Embryonic facial prominence (tissue), 1 donor: ENCODE measurements at regions not wholly inside any gene's neighbourhood (a gene's known extent, or its start where the extent isn't known, plus 50 kb on each side); places are given as distances from the start of the nearest gene placed in this dataset.
"Not testable (repeated sequence)": the region's sequence is repeated elsewhere in the genome, so short reads cannot be mapped to it uniquely, and the experiment has no call there.

Experiments
- DNase-seq: peaks from one replicate; pipeline ENCODE4 v3.0.0-alpha.2; 2016; ENCODE audit errors: extremely low spot score

GRCh38 chr2:14752295-14752694 lies 119.8 kb downstream of the LRATD1 start:
- no peak for DNase-seq

GRCh38 chr2:14756122-14756541 lies 123.6 kb downstream of the LRATD1 start:
- no peak for DNase-seq

DNA sequence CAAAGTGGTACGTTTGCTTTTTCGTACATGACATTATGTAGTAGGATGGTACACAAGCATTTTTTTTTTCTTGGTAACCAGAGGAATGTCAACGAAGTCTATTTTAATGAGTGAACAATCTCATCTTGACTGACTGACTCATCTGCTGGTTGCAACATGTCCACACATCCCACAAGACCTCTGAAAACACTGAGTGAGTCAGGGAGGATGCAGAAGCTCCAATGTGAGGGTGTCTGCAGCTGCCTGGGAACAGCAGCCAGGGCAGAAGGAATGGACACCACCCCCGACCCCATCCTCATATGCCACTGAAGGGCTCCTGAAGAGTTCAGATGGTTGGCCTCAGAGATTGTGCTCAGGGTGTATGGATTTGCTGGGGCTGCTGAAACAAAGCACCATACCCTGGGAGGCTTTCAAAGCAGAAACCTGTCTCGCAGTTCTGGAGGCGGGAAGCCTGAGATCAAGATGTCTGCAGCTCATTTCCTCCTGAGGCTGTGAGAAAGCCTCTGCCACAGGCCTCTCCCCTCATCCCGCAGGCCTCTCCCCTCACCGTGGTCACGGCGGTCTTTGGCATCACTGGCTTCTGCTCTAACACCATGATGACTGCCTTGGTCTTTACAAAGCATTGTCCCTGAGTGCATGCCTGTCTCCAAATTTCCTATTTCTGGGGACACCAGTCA lies 124.6 kb downstream of the LRATD1 start:
- no peak for DNase-seq

DNA sequence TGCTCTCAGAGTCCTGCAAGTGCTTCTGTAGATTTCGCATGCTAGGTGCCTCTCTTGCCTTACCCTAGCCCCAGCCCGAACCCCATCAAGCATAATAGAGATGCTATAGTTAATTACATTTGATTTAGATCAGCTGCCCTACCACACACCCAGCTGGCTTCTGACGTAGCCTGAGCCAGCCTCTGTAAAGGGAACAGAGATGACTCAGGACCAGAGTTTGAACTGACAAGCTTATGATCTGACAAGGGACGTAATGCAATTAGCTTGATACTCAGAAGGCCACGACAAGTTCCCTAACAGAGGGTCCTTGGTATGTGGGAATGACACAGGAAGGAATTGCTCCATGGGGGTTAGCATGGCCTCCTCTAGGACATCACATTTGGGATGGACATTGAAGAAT lies 126.6 kb downstream of the LRATD1 start:
- no peak for DNase-seq

DNA sequence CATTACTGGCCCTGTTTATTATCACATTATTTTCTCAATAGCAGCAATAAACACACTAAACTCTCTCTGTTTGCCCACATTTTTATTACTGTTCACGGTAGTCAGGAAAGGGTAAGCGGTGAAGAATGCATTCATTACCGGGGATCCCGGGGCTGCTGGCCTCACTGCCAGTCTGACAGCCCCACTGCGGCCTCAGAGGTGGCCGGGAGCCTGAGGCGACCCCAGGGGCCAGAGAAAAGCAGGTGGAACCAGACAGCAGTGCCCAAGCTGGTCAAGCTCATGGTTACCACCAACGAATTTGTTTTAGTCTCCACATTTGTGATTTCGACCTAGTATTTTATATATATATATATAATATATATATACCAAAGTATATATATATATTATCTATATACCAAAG lies 127.7 kb downstream of the LRATD1 start:
- DNase-seq = no peak

GRCh38 chr2:14761118-14761517 lies 128.6 kb downstream of the LRATD1 start:
- DNase-seq = no peak

DNA sequence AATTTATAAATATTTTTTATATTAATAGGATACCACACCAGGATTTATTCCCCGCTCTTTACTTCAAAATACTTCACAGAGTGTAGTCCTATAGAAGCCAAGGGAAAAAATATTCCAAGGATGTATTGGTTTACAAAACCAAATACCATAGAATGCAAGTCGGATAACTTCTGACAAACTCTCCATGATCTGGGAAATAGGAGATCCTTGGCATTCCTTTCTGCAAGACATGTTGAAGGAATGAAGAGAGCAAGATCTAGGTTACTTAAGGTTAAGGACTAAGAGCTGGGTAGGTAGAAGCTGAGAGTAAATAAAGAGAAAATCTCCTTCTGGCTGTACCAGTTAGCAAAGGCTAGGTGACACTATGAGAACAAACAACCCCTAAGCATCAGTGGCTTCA lies 141.2 kb downstream of the LRATD1 start:
- DNase-seq = no peak

GRCh38 chr2:14774436-14774968 lies 142.0 kb downstream of the LRATD1 start:
- DNase-seq = no peak

DNA sequence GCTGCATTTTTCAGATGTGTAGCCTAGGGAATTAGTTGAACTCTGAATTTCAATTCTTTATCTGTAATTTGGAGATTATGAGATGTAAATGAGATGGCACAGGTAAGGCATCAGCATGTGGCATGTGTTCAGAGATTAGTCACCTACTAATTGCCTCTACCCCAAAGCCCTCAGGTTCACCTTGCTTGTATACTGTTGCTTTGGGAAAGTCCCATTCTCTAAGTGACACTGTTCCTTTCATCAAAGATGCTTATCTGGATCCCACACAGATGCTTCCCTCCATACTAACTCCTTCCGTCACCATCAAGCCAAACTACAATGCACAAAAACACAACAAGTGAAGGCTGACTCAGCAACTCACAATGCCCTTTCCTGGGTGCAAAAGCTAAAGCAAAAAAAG lies 143.7 kb downstream of the LRATD1 start:
- no peak for DNase-seq

DNA sequence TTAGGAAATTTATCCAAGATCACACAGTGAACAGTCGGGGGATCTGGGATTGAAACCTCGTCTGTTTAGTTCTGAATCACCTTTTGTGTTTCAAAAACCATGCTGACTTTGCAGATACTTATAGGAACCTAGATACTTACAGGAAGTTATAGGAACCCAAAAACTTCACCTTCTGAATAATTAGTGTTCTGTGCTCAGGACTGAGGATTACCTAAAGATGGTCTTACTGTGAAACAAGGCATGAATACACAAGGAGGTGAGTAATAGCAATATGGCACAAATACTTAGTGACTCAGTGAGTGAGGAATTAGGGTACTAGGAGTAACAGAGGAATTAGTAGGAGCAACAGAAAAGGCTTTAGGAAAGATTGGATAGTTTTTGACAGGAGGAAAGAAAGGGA lies 145.5 kb downstream of the LRATD1 start:
- DNase-seq = no peak

DNA sequence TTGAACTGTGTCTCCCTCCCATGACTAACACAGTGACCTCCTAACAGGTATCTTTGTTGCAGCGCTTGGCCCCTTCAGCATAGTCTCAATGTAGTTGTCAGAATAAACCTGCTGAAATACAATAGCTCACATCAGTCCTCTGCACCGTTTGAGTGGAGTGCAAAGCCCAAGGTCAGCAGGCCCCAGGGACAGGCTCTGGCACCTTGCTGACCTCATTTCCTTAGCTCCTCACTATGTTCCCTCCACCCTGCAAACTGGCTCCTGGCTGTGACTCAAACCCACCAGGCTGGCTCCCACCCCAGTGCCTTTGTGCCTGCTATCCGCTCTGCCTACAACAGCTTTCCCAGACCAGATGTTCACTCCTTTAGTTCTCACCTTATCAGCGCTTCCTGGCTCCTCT lies 146.7 kb downstream of the LRATD1 start:
- DNase-seq = no peak

DNA sequence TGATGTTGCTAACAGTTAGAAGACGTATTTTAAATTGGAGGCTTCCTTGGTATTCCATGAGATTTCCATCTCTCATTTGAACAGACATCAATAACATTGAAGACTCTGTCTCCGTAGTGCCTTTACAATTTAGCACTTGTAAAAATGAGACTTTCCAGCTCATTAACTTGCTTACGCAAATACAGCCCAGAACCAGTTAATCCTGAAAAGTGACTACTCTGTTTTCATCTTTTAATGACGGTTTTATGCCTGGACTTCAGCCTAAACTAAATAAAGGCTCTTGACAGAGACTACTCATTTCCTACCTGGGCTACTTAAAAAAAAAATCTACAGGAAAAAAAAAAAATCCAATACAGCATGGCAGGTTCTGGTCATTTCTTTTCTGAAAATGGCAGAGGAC lies 148.6 kb downstream of the LRATD1 start:
- DNase-seq = no peak

- not testable (repeated sequence) for DNase-seq
Observed at GRCh38 chr2:14788814-14789213, 156.3 kb downstream of the LRATD1 start.

DNA sequence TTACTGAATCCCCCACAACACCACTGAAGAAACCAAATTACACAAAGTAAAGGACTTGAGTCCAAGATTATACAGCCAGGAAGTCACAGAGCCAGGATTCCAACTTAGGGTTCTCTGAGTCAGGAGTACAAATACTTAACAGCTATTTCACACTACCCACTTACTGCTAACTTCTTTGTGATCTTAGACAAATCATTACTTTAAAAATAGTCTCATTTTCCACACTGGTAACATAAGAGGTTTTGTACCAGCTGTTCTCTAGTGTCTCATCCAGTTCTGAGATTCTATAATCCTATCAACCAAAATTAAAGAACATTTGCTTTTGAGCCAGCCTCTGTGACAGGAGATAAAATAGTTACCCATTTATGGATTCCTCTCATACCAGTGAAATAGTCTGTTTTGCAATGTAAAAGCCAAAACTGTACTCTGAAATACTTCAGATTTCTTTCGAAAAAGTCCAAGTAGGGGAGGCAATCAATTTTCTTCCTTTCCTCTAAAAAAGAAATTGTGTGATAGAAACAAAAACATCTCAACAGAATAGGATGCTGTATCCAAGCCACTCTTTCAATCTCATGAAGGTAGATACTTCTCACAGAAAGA lies 157.6 kb downstream of the LRATD1 start:
- DNase-seq = no peak

DNA sequence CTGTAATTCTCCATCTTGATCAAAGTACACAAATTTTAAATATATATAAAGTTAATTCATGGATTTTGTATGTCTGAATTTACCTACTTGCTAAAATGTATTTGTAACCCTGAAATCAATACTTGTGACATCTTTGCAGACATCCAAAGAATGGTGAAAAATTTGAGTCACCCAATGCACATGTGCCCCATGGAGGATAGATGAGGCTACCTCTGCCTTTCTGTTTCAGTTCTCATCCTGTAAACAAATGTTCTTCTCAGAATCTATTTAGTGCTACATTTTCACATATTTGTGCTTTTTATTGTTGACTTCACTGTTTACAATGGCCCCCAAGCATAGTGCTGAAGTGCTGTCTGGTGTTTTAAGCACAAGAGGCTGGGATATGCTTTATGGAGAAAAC lies 171.5 kb downstream of the LRATD1 start:
- DNase-seq = no peak

- DNase-seq = no peak
Observed at GRCh38 chr2:14804902-14805301, 172.4 kb downstream of the LRATD1 start.

DNA sequence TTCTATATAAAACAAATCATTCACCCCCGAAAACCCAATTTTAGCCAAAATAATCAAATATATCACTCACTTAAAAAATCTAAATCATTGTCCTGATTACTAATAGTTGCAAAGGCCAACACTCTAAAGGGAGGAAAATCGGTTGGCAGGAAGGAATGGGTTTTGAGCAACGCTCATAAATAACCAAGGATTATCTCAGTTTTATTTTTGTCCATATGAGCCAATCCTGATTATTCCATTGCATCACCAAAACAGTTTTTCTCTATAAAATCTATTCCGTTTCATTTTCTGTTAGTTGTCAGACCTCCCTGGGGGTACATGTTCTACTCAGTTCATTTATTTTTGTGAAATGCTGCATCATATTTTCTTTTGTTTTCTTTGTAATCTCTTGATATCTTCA lies 174.1 kb downstream of the LRATD1 start:
- no peak for DNase-seq

DNA sequence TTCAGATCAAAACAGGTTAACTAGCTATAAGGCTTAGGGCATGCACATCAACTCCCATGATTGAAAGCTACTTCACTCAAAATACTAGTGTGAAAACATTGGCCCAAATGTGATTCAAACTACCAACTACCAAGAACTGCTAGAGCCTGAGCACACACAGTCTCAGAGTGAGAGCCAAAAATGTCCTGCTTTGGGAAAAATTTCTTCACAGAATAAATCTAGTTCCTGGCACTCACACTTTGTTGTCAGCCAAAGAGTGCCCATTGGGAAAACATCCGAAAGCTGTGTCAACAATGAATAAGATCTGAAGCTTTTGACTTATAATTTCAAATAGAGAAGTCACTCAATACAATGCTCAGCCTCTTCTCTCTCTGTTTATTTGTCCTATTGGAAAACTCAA lies 182.7 kb downstream of the LRATD1 start:
- DNase-seq = no peak

DNA sequence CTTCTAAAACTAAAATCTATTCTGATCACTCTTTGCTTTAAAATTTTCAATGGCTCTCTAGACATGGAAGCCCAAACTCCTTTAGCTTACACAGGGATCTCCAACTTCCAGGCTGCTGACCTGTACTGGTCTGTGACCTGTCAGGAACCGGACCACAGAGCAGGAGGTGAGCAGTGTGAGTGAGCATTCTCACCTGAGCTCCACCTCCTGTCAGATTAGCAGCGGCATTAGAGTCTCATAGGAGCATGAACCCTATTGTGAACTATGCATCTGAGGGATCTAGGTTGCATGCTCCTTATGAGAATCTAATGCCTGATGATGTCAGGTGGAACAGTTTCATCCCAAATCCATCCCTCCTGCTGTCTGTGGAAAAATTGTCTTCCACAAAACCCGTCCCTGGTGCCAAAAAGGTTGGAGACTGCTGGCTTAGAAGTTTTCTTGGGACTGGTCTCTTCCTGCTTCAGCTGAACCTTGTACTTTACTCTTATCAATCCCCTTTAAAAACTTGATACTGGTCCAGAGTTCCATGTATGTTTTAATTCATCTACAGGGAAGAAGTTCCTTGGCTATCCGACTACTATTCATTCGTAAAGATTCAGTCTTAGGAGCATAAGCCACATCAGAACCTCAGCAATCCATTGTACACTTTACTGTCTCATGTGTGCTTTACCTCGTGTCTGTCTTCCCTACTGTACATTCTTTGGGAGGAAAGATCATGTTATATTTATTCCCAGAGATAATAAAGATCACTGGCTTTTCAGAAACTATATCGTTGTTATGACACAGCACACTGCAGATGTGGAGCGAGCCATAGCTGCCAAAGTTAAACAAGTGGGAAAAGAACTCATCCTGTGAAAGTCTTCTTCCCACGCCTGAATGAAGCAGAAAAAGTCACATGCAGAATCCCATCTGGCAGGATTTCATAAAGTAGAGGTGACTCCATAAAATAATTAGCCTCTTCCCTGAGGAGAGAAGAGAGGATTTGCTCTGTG lies 183.8 kb downstream of the LRATD1 start:
- DNase-seq = no peak

DNA sequence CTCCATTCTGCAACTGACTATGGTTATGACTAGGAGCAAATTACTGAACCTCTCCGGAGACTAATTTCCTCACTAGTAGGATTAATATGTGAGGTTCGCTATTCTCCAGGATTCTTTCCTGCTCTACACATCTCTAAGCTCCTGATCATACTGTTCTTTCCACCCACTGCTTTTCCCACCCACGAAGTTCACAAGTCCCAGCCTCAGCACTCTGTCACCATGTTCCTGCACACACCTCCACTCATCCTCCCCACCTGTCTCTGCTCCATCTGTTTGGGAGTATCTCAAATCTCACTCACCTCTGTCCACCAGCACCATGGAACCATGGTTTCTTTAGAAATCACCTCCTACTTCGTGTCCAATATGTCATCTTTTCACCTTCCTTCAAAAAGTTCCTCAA lies 185.3 kb downstream of the LRATD1 start:
- DNase-seq = no peak

DNA sequence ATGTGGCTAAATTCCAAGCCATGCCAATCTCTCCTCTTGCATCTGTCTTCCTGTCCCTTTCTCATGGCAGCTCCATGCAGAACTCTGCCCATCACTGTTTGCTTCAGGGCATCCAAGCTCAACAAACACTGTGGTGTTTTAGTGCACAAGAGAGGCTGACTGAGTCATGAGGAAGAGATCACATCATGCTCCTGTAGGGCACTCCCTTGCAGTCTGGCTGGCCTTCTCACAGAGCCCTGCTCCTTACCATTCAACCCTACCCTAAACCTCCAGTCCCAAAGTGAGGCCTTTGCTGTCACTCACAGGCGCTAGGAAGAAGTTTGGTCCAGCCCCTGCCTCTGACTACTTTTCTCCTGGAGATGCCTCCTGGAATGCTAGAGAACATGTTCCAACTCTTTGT lies 194.0 kb downstream of the LRATD1 start:
- DNase-seq = no peak

DNA sequence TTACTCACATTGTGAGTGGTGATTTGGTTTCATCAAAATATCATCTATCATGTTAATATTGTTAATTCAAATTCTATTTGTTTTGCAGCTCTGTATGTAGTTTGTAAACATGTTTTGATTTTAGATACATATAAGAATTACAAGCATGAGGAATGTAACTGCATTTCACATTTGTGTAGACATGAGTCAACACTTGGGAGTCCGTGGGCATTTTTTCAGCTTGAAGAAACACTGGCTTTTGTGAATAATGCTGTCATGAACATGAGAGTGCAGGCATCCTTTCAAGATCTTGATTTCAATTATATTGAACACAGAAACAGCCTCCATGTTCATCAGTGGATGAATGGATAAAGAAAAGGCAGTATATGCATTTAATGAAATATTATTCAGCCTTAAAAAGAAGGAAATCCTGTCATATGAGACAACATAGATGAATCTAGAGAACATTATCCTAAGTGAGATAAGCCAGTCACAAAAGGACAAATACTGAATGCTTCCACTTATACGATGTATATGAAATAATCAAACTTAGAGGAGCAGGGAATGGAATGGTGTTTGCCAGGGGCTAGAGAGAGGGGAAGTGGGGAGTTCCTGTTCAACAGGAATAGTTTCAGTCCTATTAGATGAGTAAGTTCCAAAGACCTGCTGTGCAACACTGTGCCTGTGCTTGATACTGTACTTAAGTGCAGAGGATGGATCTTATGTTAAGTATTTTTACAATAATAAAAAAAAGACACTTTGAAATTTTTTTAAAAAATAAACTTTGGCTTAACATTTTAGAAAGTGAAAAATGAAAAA lies 194.9 kb downstream of the LRATD1 start:
- DNase-seq = no peak
